ENCODE measurements at regions not wholly inside any gene's neighbourhood (a gene's known extent, or its start where the extent isn't known, plus 50 kb on each side); places are given as distances from the start of the nearest gene placed in this dataset.

DNA sequence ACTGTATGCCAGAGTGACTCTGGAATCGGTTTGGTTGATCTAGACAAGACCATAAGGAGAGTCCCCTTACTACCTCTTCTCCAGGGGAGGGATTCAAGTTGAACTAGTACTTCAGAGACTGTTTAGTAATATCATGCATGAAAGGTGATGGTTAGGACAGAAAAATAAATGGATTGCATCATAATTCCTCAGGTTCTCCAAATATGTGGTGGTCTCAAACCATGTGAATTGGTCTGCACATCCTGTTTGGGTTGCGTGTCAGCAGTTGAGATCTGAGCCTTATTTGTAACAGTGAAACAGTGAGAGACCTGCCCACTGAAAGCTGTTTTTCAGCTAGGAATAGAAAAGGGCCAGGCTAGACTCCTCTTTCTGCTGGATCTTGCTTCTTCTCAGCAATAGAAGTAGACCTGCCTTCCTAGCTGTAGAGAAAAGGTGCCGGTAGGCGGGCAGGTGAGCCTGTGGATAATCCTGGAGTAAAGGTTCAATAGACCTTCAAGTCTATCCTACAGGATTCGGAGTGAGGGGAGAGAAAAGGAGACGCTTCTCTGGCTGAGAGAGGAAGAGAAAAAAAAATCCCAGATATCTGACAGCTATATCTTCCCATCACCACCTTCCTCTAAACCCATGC is 258.5 kb upstream of the E2F7 start:
- H3K9me1 ChIP-seq (replicated peaks; ENCODE audit: control insufficient read depth, extremely low read depth, insufficient read depth, low read length), result no peaks in the 10 kb centered on the region
- H3K9ac ChIP-seq (replicated peaks; ENCODE audit: extremely low read depth, insufficient read depth, low read length), result no peak overlapping the region
- H3K27ac ChIP-seq (ENCODE audit: insufficient read depth, low read depth, low read length), result no peak overlapping the region
- no peaks in the 10 kb centered on the region for H3K36me3 ChIP-seq (ENCODE audit: control insufficient read depth in 2 of 2, extremely low read depth in 1 of 2, insufficient read depth in 2 of 2, low read length in 2 of 2)
- no TSS peak for BruUV-seq (replicated peaks)
- H3K79me2 ChIP-seq (ENCODE audit: control insufficient read depth, insufficient read depth, low read length), result no peaks in the 10 kb centered on the region
- no peak for FAIRE-seq
- no peak overlapping the region for H3K4me2 ChIP-seq (ENCODE audit: insufficient read depth, low read length)
- no peak overlapping the region for H3K4me3 ChIP-seq (replicated peaks in 1 of 3; ENCODE audit: insufficient read depth in 1 of 3, low read depth in 1 of 3, low read length in 3 of 3)
- no peak overlapping the region for H2AFZ ChIP-seq (ENCODE audit: low read depth, low read length)
- TF ChIP-seq JUN (IDR thresholded peaks at IDR 0.05; ENCODE audit: borderline replicate concordance, insufficient read depth, insufficient read length, low read depth), result no peak
- TF ChIP-seq EZH2 (IDR thresholded peaks at IDR 0.05; ENCODE audit: borderline replicate concordance, low read depth, low read length, severe bottlenecking), result no peak
- no peak for TF ChIP-seq GATA2 (IDR thresholded peaks at IDR 0.05; ENCODE audit: insufficient read depth, insufficient read length, low read depth, low read length)
- no peak for TF ChIP-seq MYC (IDR thresholded peaks at IDR 0.05; ENCODE audit: low read depth, low read length)
- TF ChIP-seq FOS (IDR thresholded peaks at IDR 0.05; ENCODE audit: borderline replicate concordance, insufficient read depth, low read length), result no peak
- no peak for TF ChIP-seq POLR2AphosphoS5 (IDR thresholded peaks at IDR 0.05; ENCODE audit: insufficient read depth, low read depth, low read length)
- TF ChIP-seq MAX (IDR thresholded peaks at IDR 0.05; ENCODE audit: insufficient read depth, insufficient read length), result no peak
- TF ChIP-seq, protein P1, sequence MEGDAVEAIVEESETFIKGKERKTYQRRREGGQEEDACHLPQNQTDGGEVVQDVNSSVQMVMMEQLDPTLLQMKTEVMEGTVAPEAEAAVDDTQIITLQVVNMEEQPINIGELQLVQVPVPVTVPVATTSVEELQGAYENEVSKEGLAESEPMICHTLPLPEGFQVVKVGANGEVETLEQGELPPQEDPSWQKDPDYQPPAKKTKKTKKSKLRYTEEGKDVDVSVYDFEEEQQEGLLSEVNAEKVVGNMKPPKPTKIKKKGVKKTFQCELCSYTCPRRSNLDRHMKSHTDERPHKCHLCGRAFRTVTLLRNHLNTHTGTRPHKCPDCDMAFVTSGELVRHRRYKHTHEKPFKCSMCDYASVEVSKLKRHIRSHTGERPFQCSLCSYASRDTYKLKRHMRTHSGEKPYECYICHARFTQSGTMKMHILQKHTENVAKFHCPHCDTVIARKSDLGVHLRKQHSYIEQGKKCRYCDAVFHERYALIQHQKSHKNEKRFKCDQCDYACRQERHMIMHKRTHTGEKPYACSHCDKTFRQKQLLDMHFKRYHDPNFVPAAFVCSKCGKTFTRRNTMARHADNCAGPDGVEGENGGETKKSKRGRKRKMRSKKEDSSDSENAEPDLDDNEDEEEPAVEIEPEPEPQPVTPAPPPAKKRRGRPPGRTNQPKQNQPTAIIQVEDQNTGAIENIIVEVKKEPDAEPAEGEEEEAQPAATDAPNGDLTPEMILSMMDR (IDR thresholded peaks at IDR 0.05; ENCODE audit: extremely low read depth in 1 of 2, insufficient read depth in 1 of 2, low read depth in 1 of 2, low read length in 2 of 2), result no peak
- no peak for TF ChIP-seq POLR2A (IDR thresholded peaks at IDR 0.05; ENCODE audit: low read depth, low read length)
- dilution Hi-C loops (cut with MboI; ENCODE audit: extremely low pct_ligation_motif_present, low sequenced_read_pairs), result no loop called here
- peaks cover 6% of the 10 kb centered on the region for H3K4me1 ChIP-seq (ENCODE audit: control insufficient read depth, extremely low read depth, insufficient read depth, low read length)
- no peak for DNase-seq (ENCODE audit: low read depth, low spot score)
- no peaks in the 10 kb centered on the region for H4K20me1 ChIP-seq (replicated peaks; ENCODE audit: control insufficient read depth, extremely low read depth, insufficient read depth, low read length)
- H3K9me3 ChIP-seq (replicated peaks; ENCODE audit: control insufficient read depth, insufficient read depth, low read length), result no peaks in the 10 kb centered on the region
- peaks cover 16 to 19% of the 10 kb centered on the region in 2 experiments for H3K27me3 ChIP-seq (ENCODE audit: control insufficient read depth in 2 of 2, insufficient read depth in 2 of 2, low read length in 2 of 2)
- intact Hi-C loops (cut with micrococcal nuclease), result loop anchor here (1.0 to 10.0 kb wide), 3 partner anchors 171 to 361 kb away; no protein-coding TSS in a partner anchor
- ChIA-PET POLR2A (interaction anchor here (0.8 kb wide), 1 partner anchor 30 kb away, joined by 3 read pairs; no protein-coding TSS in a partner anchor), CTCF (interaction anchor here (0.9 to 3.3 kb wide), 13 partner anchors 9 to 313 kb away, joined by 3 to 53 read pairs (median 6); no protein-coding TSS in a partner anchor)

All from endothelial cell of umbilical vein (primary cell).